Liver (tissue), 7 donors: ENCODE measurements at regions not wholly inside any gene's neighbourhood (a gene's known extent, or its start where the extent isn't known, plus 50 kb on each side); places are given as distances from the start of the nearest gene placed in this dataset.
"Not testable (repeated sequence)": the region's sequence is repeated elsewhere in the genome, so short reads cannot be mapped to it uniquely, and the experiment has no call there.

ENCODE experiments used
- DNase-seq: peaks from one replicate; pipeline ENCODE4 v3.0.0-alpha.2; 2017; ENCODE audit warnings: low spot score
- H3K27ac ChIP-seq, 2 donors: one replicate each; pipeline ENCODE4 v1.7.0; 2013; ENCODE audit warnings: inconsistent platforms in 2 of 2, low read length in 2 of 2, control low read depth in 1 of 2, low read depth in 1 of 2, mild to moderate bottlenecking in 1 of 2
- H3K27me3 ChIP-seq, 4 donors: one replicate each; pipeline versions ENCODE4 v1.6.1 to v1.7.0; 2013; ENCODE audit warnings: low read length in 3 of 4, inconsistent platforms in 1 of 4, mild to moderate bottlenecking in 1 of 4, moderate library complexity in 1 of 4; ENCODE audit not compliant: control insufficient read depth in 4 of 4, insufficient read depth in 4 of 4
- H3K36me3 ChIP-seq, 4 donors: one replicate each; pipeline versions ENCODE4 v1.6.1 to v1.7.0; 2013; ENCODE audit warnings: low read length in 3 of 4, mild to moderate bottlenecking in 3 of 4, low read depth in 1 of 4, moderate library complexity in 1 of 4; ENCODE audit not compliant: control insufficient read depth in 4 of 4, insufficient read depth in 3 of 4
- H3K4me1 ChIP-seq, 4 donors: one replicate each; pipeline versions ENCODE4 v1.6.1 to v1.7.0; 2013; ENCODE audit warnings: low read length in 3 of 4, mild to moderate bottlenecking in 3 of 4, moderate library complexity in 1 of 4; ENCODE audit not compliant: control insufficient read depth in 4 of 4, insufficient read depth in 4 of 4
- H3K4me3 ChIP-seq, 3 donors: one replicate each; pipeline versions ENCODE4 v1.6.1 to v1.7.0; 2013; ENCODE audit warnings: low read length in 3 of 3, control low read depth in 1 of 3, low read depth in 1 of 3, mild to moderate bottlenecking in 1 of 3
- H3K9ac ChIP-seq, 2 donors: one replicate each; pipeline ENCODE4 v1.7.0; 2013; ENCODE audit warnings: low read length in 2 of 2, mild to moderate bottlenecking in 2 of 2, moderate library complexity in 2 of 2, control low read depth in 1 of 2, low read depth in 1 of 2
- H3K9me3 ChIP-seq, 4 donors: one replicate each; pipeline versions ENCODE4 v1.6.1 to v1.7.0; 2013; ENCODE audit warnings: low read length in 3 of 4; ENCODE audit not compliant: control insufficient read depth in 4 of 4
- EGR1 ChIP-seq, 2 donors: IDR thresholded peaks; 2 replicates each; pipeline ENCODE4 v1.6.1; 2016 to 2018; ENCODE audit warnings: antibody characterized with exemption in 2 of 2, low read depth in 2 of 2
- FOXA1 ChIP-seq: IDR thresholded peaks from 2 replicates; pipeline ENCODE4 v1.6.1; 2016; ENCODE audit warnings: antibody characterized with exemption
- FOXA2 ChIP-seq: IDR thresholded peaks from 2 replicates; pipeline ENCODE4 v1.6.1; 2016; ENCODE audit warnings: antibody characterized with exemption
- HNF4A ChIP-seq, 2 donors: conservative IDR thresholded peaks; 2 replicates each; pipeline ENCODE4 v1.6.1; 2016; ENCODE audit warnings: antibody characterized with exemption in 2 of 2, mild to moderate bottlenecking in 2 of 2
- HNF4G ChIP-seq: IDR thresholded peaks from 2 replicates; pipeline ENCODE4 v1.6.1; 2016; ENCODE audit warnings: antibody characterized with exemption
- JUND ChIP-seq, 2 donors: IDR thresholded peaks; 2 replicates each; pipeline ENCODE4 v1.6.1; 2016; ENCODE audit warnings: antibody characterized with exemption in 2 of 2
- RAD21 ChIP-seq, 2 donors: IDR thresholded peaks; 2 replicates each; pipeline ENCODE4 v1.6.1; 2016; ENCODE audit warnings: antibody characterized with exemption in 2 of 2, mild to moderate bottlenecking in 2 of 2
- REST ChIP-seq: IDR thresholded peaks from 2 replicates; pipeline ENCODE4 v1.6.1; 2016; ENCODE audit warnings: antibody characterized with exemption, mild to moderate bottlenecking
- RXRA ChIP-seq, 2 donors: IDR thresholded peaks; 2 replicates each; pipeline ENCODE4 v1.6.1; 2017 to 2018; ENCODE audit warnings: antibody characterized with exemption in 2 of 2, mild to moderate bottlenecking in 1 of 2
- SP1 ChIP-seq: IDR thresholded peaks from 2 replicates; pipeline ENCODE4 v1.6.1; 2018; ENCODE audit warnings: antibody characterized with exemption, mild to moderate bottlenecking
- TAF1 ChIP-seq: conservative IDR thresholded peaks from 2 replicates; pipeline ENCODE4 v1.6.1; 2016; ENCODE audit warnings: antibody characterized with exemption, mild to moderate bottlenecking
- WGBS: extraction: QIAGEN DNeasy Blood & Tissue Kit; methylation state at CpG from one replicate; pipeline ENCODE4 v1.1.7; 2013; 5-methylcytosine and 5-hydroxymethylcytosine counted together
- TF ChIP-seq, protein P1 (sequence below): IDR thresholded peaks from 2 replicates; pipeline ENCODE4 v1.6.1; 2016; ENCODE audit warnings: antibody characterized with exemption
- donor health status: healthy.
- donor health status: healthy.
- donor health status: healthy.
- donor health status: healthy.

DNA sequence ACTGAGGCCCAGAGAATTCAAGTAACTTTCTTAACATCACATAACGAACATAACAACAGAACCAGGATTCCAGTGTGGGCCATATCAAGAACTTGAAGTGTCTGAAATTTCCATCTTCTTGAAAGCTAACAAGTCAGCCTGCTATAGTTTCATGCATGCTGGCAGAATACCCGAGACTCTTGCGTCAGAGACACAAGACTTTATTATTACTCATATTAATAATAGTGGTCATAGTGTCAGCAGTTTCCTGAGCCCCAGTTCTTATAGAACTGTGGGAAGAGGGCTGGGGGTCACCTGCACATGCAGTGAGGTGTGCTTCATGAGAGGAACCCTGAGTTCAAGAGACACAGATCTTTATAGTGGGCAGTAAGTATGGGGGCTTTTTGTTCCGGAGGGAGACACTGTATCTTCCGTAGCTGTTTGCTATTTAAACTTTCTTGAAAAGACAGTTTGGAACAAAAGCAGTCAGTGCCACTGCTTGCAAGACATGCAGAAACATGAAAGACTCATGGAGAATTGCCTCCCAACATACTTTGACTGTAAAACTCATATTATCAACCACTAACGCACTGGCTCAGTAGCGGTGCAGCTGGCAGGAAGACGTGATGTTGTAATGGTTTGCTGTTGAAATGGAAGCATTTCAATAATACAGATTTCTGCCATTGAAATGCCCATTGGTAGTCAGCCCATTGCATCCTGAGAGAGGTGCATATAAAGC lies 339.2 kb downstream of the ADGRL2 start:
- Histone ChIP-seq H3K4me1 (no peaks in the 10 kb centered on the region), H3K27me3 (no peaks in the 10 kb centered on the region), H3K4me3 (no peak overlapping the region), H3K27ac (no peak overlapping the region), H3K9ac (no peak overlapping the region), H3K9me3 (no peaks in the 10 kb centered on the region), H3K36me3 (no peaks in the 10 kb centered on the region)
- TF ChIP-seq TAF1 (no peak), HNF4G (no peak), FOXA1 (no peak), SP1 (no peak), FOXA2 (no peak)
- DNase-seq: no peak
- 92% methylated on average over 8 of the region's 8 CpGs for WGBS

DNA sequence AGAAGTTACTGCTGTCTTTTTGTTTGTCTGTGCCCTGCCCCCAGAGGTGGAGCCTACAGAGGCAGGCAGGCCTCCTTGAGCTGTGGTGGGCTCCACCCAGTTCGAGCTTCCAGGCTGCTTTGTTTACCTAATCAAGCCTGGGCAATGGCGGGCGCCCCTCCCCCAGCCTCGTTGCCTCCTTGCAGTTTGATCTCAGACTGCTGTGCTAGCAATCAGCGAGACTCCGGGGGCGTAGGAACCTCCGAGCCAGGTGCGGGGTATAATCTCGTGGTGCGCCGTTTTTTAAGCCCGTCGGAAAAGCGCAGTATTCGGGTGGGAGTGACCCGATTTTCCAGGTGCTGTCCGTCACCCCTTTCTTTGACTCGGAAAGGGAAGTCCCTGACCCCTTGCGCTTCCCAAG lies 335.6 kb downstream of the ADGRL2 start:
- DNase-seq, H3K4me3 ChIP-seq, H3K4me1 ChIP-seq, H3K9ac ChIP-seq, H3K27ac ChIP-seq, H3K9me3 ChIP-seq, H3K27me3 ChIP-seq, H3K36me3 ChIP-seq: not testable (repeated sequence)
- WGBS: 79% methylated on average over 20 of the region's 20 CpGs

GRCh38 chr1:82125866-82126265 lies 325.1 kb downstream of the ADGRL2 start:
- Histone ChIP-seq H3K36me3 (no peaks in the 10 kb centered on the region), H3K27ac (no peak overlapping the region), H3K27me3 (no peaks in the 10 kb centered on the region), H3K4me1 (no peaks in the 10 kb centered on the region), H3K9ac (no peak overlapping the region), H3K4me3 (no peak overlapping the region), H3K9me3 (no peaks in the 10 kb centered on the region)
- DNase-seq: no peak
- WGBS: 64% methylated on average over 1 of the region's 1 CpG
- TF ChIP-seq JUND (IDR thresholded peaks at IDR 0.05) (no peak), EGR1 (IDR thresholded peaks at IDR 0.05; ENCODE audit: low read depth in 2 of 2) (no peak), HNF4A (conservative IDR thresholded peaks at IDR 0.05) (no peak), RAD21 (IDR thresholded peaks at IDR 0.05) (no peak), FOXA1 (no peak), HNF4G (no peak), SP1 (no peak), REST (no peak), RXRA (IDR thresholded peaks at IDR 0.05) (no peak), TAF1 (no peak), FOXA2 (no peak)
- TF ChIP-seq, protein P1, sequence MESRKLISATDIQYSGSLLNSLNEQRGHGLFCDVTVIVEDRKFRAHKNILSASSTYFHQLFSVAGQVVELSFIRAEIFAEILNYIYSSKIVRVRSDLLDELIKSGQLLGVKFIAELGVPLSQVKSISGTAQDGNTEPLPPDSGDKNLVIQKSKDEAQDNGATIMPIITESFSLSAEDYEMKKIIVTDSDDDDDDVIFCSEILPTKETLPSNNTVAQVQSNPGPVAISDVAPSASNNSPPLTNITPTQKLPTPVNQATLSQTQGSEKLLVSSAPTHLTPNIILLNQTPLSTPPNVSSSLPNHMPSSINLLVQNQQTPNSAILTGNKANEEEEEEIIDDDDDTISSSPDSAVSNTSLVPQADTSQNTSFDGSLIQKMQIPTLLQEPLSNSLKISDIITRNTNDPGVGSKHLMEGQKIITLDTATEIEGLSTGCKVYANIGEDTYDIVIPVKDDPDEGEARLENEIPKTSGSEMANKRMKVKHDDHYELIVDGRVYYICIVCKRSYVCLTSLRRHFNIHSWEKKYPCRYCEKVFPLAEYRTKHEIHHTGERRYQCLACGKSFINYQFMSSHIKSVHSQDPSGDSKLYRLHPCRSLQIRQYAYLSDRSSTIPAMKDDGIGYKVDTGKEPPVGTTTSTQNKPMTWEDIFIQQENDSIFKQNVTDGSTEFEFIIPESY: no peak
